Heart right ventricle (tissue), 16 donors: ENCODE measurements at regions not wholly inside any gene's neighbourhood (a gene's known extent, or its start where the extent isn't known, plus 50 kb on each side); places are given as distances from the start of the nearest gene placed in this dataset.

Experiments used
- ATAC-seq, 8 donors: fragments of 200-7000 bp; cut with Tn5 transposase; one replicate each; pipeline ENCODE4 v1.9.1; 2020; ENCODE audit warnings: mild to moderate bottlenecking in 8 of 8, moderate library complexity in 8 of 8, moderate number of reproducible peaks in 1 of 8
- DNase-seq, 2 donors: peaks; one replicate each; pipeline ENCODE4 v3.0.0-alpha.2; 2020
- H3K27ac ChIP-seq, 10 donors: fragments of 200-600 bp; sonication (generic) in 2 of 10; one replicate each; pipeline versions ENCODE4 v1.5.0 to v1.8.0; 2020 to 2022; ENCODE audit warnings: mild to moderate bottlenecking in 3 of 10
- H3K27me3 ChIP-seq, 7 donors: fragments of 200-600 bp; one replicate each; pipeline ENCODE4 v1.8.0; 2021 to 2022; ENCODE audit warnings: mild to moderate bottlenecking in 2 of 7
- H3K36me3 ChIP-seq, 9 donors: fragments of 200-600 bp; sonication (generic) in 1 of 9; one replicate each; pipeline versions ENCODE4 v1.5.0 to v1.8.0; 2020 to 2022; ENCODE audit warnings: mild to moderate bottlenecking in 2 of 9
- H3K4me1 ChIP-seq, 9 donors: fragments of 200-600 bp; sonication (generic) in 1 of 9; one replicate each; pipeline versions ENCODE4 v1.5.0 to v1.8.0; 2020 to 2022; ENCODE audit warnings: mild to moderate bottlenecking in 4 of 9
- H3K4me3 ChIP-seq, 10 donors: fragments of 200-600 bp; sonication (generic) in 2 of 10; one replicate each; pipeline versions ENCODE4 v1.5.0 to v1.8.0; 2020 to 2022; ENCODE audit warnings: mild to moderate bottlenecking in 7 of 10, moderate library complexity in 2 of 10
- H3K9me3 ChIP-seq, 11 donors: fragments of 200-600 bp in 10 of 11; sonication (generic) in 2 of 11; one replicate each; pipeline versions ENCODE4 v1.5.0 to v1.8.0; 2013 to 2022; ENCODE audit warnings: mild to moderate bottlenecking in 2 of 11, control low read depth in 1 of 11, moderate library complexity in 1 of 11
- CTCF ChIP-seq, 9 donors: fragments of 200-600 bp; sonication (generic) in 2 of 9; IDR thresholded peaks; one replicate each; pipeline versions ENCODE4 v1.5.0 to v1.8.0; 2021 to 2022; ENCODE audit warnings: antibody characterized with exemption in 9 of 9, mild to moderate bottlenecking in 5 of 9, moderate library complexity in 1 of 9
- WGBS, 2 donors: extraction: QIAGEN DNeasy Blood & Tissue Kit; methylation state at CpG; one replicate each; pipeline ENCODE4 v1.1.7; 2013; ENCODE audit warnings: inconsistent platforms in 1 of 2; 5-methylcytosine and 5-hydroxymethylcytosine counted together
- intact Hi-C, 10 donors: fragments of 100-400 bp; cut with DNase I; formaldehyde crosslinking; loops; one replicate each; pipeline versions ENCODE4 v1.11.1 to v1.14.2; 2022
- donor health status: Arrhythmogenic right ventricular cardiomyopathy.
- donor health status: ischemic (EF 13 %, LVEDD 7.1; RV severe dilation, severe dysfunction).
- donor health status: healthy with polysubstance abuse.
- donor health status: DM: no; HTN: yes; CAD: no.
- donor health status: DM: no; HTN: no; CAD: no.
- donor health status: ischemic (EF 25% LVEDD 6.9; RV normal size, moderate dysfunction).
- donor health status: ischemic (EF 25% LVEDD 5.7; RV mildly dilated, moderate dysfunction).
- donor health status: healthy.
- donor health status: DM: yes; HTN: yes; CAD: no.
- donor health status: Ischemic cardiomyopathy.
- donor health status: ischemic (EF 35%, LVEDD 5.7; RV mildly dilated, moderate dysfunction).
- donor health status: nonischemic (EF 11% LVEDD 7.7; RV severe dilation, severe dysfunction).
- donor health status: DM: yes; HTN: yes; CAD: no.
- donor health status: PGD.
- donor health status: ischemic (EF 29% LVEDD 5.4; RV normal size, mild dysfunction).
- donor health status: nonischemic (EF 23%, LVEDD 6.1; RV moderate dilation, normal function).

GRCh38 chr11:128198216-128198772 is 389.1 kb downstream of the ETS1 start:
- intact Hi-C loops = loop anchor here in 1 of 10 donors (10.0 kb wide), 1 partner anchor 87 kb away; no protein-coding TSS in a partner anchor
- no peaks in the 10 kb centered on the region for H3K36me3 ChIP-seq
- 76 to 77% methylated on average over 2 of the region's 2 CpGs for WGBS, 2 donors
- peaks cover 0 to 28% (median 10%) of the 10 kb centered on the region in 9 donors for H3K4me1 ChIP-seq
- ATAC-seq (no peak), DNase-seq (no peak)
- H3K27me3 ChIP-seq = no peaks in the 10 kb centered on the region
- no peak overlapping the region for H3K4me3 ChIP-seq
- H3K27ac ChIP-seq = no peak overlapping the region
- TF ChIP-seq CTCF (IDR thresholded peaks at IDR 0.05) = no peak
- no peaks in the 10 kb centered on the region for H3K9me3 ChIP-seq

GRCh38 chr11:128196235-128196634 is 391.1 kb downstream of the ETS1 start:
- Histone ChIP-seq H3K4me1 (peaks cover 0 to 28% (median 10%) of the 10 kb centered on the region in 9 donors), H3K36me3 (no peaks in the 10 kb centered on the region), H3K27ac (no peak overlapping the region), H3K27me3 (no peaks in the 10 kb centered on the region), H3K4me3 (no peak overlapping the region), H3K9me3 (no peaks in the 10 kb centered on the region)
- no peak for DNase-seq
- intact Hi-C loops = loop anchor here in 1 of 10 donors (10.0 kb wide), 1 partner anchor 89 kb away; no protein-coding TSS in a partner anchor
- ATAC-seq = no peak
- no peak for TF ChIP-seq CTCF (IDR thresholded peaks at IDR 0.05)

- no peak for TF ChIP-seq CTCF (IDR thresholded peaks at IDR 0.05)
- Histone ChIP-seq H3K4me3 (no peak overlapping the region), H3K4me1 (peaks cover 0 to 28% (median 10%) of the 10 kb centered on the region in 9 donors), H3K9me3 (no peaks in the 10 kb centered on the region), H3K36me3 (no peaks in the 10 kb centered on the region), H3K27ac (no peak overlapping the region), H3K27me3 (no peaks in the 10 kb centered on the region)
- DNase-seq (no peak), ATAC-seq (no peak)
- 72 to 87% methylated on average over 1 of the region's 1 CpG for WGBS, 2 donors
- intact Hi-C loops = loop anchor here in 1 of 10 donors (10.0 kb wide), 1 partner anchor 89 kb away; no protein-coding TSS in a partner anchor
These were observed 391.6 kb downstream of the ETS1 start for GRCh38 chr11:128195756-128196155.

GRCh38 chr11:128195057-128195751 is 392.2 kb downstream of the ETS1 start:
- 46 to 52% methylated on average over 6 of the region's 6 CpGs for WGBS, 2 donors
- H3K27ac ChIP-seq = peak overlapping the region in 2 of 10 donors; percentile 4 to 17
- DNase-seq = no peak
- TF ChIP-seq CTCF (IDR thresholded peaks at IDR 0.05) = peak in 3 of 9 donors; percentile 6 to 35 (median 22)
- H3K4me3 ChIP-seq = no peak overlapping the region
- intact Hi-C loops = loop anchor here in 1 of 10 donors (10.0 kb wide), 1 partner anchor 90 kb away; no protein-coding TSS in a partner anchor
- H3K9me3 ChIP-seq = no peaks in the 10 kb centered on the region
- ATAC-seq = peak in 7 of 8 donors; percentile 55 to 87 (median 72)
- no peaks in the 10 kb centered on the region for H3K36me3 ChIP-seq
- H3K4me1 ChIP-seq = peaks cover 0 to 28% (median 10%) of the 10 kb centered on the region in 9 donors
- H3K27me3 ChIP-seq = no peaks in the 10 kb centered on the region
